Nucleus accumbens (tissue), 56 donors: ENCODE measurements at regions not wholly inside any gene's neighbourhood (a gene's known extent, or its start where the extent isn't known, plus 50 kb on each side); places are given as distances from the start of the nearest gene placed in this dataset.
A peak's percentile ranks its signal among the peaks of the same experiment; 100 is the strongest.
"Not testable (repeated sequence)": the region's sequence is repeated elsewhere in the genome, so short reads cannot be mapped to it uniquely, and the experiment has no call there.

ENCODE experiments used
- DNase-seq, 56 donors: peaks; one replicate each; lab custom pipeline; 2025; lab: John Stamatoyannopoulos, UW

- DNase-seq = no peak
Observed at GRCh38 chr2:54040250-54040649, 69.5 kb upstream of the PSME4 start.

GRCh38 chr2:54038835-54039234 is 68.0 kb upstream of the PSME4 start:
- peak in 2 of 56 donors; percentile 4 to 13 for DNase-seq

- DNase-seq = not testable (repeated sequence)
Observed at GRCh38 chr2:54031288-54031687, 60.5 kb upstream of the PSME4 start.

GRCh38 chr2:54030806-54031205 is 60.0 kb upstream of the PSME4 start:
- no peak for DNase-seq

- no peak for DNase-seq
Observed at GRCh38 chr2:54030396-54030741, 59.6 kb upstream of the PSME4 start.

- DNase-seq = no peak
Observed at GRCh38 chr2:54029721-54030395, 59.1 kb upstream of the PSME4 start.

- not testable (repeated sequence) for DNase-seq
Observed at GRCh38 chr2:54025463-54026075, 54.8 kb upstream of the PSME4 start.

GRCh38 chr2:54024576-54024975 is 53.8 kb upstream of the PSME4 start:
- no peak for DNase-seq

GRCh38 chr2:54021702-54022101 is 50.9 kb upstream of the PSME4 start:
- DNase-seq = no peak

GRCh38 chr2:54020793-54021414 is 50.1 kb upstream of the PSME4 start:
- no peak for DNase-seq
